Naive thymus-derived CD8-positive, alpha-beta T cell (primary cell): ENCODE measurements at regions not wholly inside any gene's neighbourhood (a gene's known extent, or its start where the extent isn't known, plus 50 kb on each side); places are given as distances from the start of the nearest gene placed in this dataset.
"Not testable (repeated sequence)": the region's sequence is repeated elsewhere in the genome, so short reads cannot be mapped to it uniquely, and the experiment has no call there.

ENCODE experiments used
- ATAC-seq, 2 donors: fragments of 150-1000 bp; cut with Tn5 transposase in 1 of 2; sonication (Bioruptor Pico), chemical (Tn5 transposase) in 1 of 2; 1 replicate in 1 of 2; 2 replicates in 1 of 2; pipeline ENCODE4 v1.10.0; 2021; ENCODE audit warnings: mild to moderate bottlenecking in 2 of 2, moderate library complexity in 2 of 2
- POLR2A ChIA-PET: fragments of 350-600 bp; sonication (Branson Sonifier 250); formaldehyde crosslinking; loops from one replicate; lab custom pipeline; 2021; ENCODE audit warnings: antibody characterized with exemption; lab: Charles Lee
- DNase-seq, 10 donors: peaks; one replicate each; pipeline versions ENCODE4 v3.0.0 to v3.0.0-alpha.2; 2020 to 2022
- H3K27ac Mint-ChIP-seq, 10 donors: one replicate each; pipeline ENCODE4 v1.8.0; 2020 to 2022; ENCODE audit warnings: mild to moderate bottlenecking in 10 of 10, mixed read lengths in 10 of 10, moderate library complexity in 4 of 10, inconsistent platforms in 1 of 10
- H3K27me3 Mint-ChIP-seq, 5 donors: one replicate each; pipeline ENCODE4 v1.8.0; 2021 to 2022; ENCODE audit warnings: mixed read lengths in 5 of 5
- H3K36me3 Mint-ChIP-seq, 3 donors: one replicate each; pipeline ENCODE4 v1.8.0; 2020 to 2022; ENCODE audit warnings: mixed read lengths in 3 of 3, mild to moderate bottlenecking in 2 of 3, inconsistent platforms in 1 of 3
- H3K4me1 Mint-ChIP-seq, 4 donors: one replicate each; pipeline ENCODE4 v1.8.0; 2021 to 2022; ENCODE audit warnings: mixed read lengths in 4 of 4
- H3K4me3 Mint-ChIP-seq, 10 donors: one replicate each; pipeline ENCODE4 v1.8.0; 2020 to 2022; ENCODE audit warnings: mild to moderate bottlenecking in 10 of 10, mixed read lengths in 10 of 10, moderate library complexity in 6 of 10, inconsistent platforms in 1 of 10
- H3K9me3 Mint-ChIP-seq, 9 donors: one replicate each; pipeline ENCODE4 v1.8.0; 2020 to 2022; ENCODE audit warnings: mixed read lengths in 9 of 9, mild to moderate bottlenecking in 3 of 9, inconsistent platforms in 1 of 9, moderate library complexity in 1 of 9

DNA sequence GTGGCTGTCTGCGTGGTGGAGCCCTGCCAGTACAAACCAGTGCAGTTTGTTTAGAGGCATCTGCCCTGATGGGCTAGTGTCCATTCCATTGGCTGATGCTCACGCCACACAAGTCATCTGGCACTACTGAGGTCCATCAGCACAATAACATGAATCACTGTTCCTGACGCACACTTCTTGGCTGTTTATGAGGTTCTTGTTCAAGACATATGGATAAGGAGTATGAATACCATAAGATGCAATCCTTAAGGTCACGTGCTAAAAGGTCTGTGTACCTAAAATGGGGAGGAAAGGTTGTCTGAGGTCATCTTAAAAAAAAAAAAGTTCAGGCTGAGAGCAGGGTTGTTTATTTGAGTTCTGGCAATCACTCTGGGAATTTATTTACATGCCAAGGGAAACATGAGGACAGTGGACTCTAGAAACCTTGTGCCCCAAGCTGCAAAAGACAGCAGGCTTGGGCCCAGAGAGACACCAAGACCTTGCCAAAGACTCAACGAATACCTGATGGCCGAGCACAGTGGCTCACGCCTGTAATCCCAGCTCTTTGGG lies 54.1 kb upstream of the SHLD1 start:
- ATAC-seq (no peak), DNase-seq (no peak)
- H3K9me3 Mint-ChIP-seq, result peaks cover 0 to 5% (median 2%) of the 10 kb centered on the region in 9 donors
- POLR2A ChIA-PET, result no interaction called here
- no peak overlapping the region for H3K4me3 Mint-ChIP-seq
- peak overlapping the region in 1 of 10 donors; percentile 67 for H3K27ac Mint-ChIP-seq
- peaks cover 0 to 4% (median 3%) of the 10 kb centered on the region in 3 donors for H3K36me3 Mint-ChIP-seq
- no peaks in the 10 kb centered on the region for H3K27me3 Mint-ChIP-seq
- H3K4me1 Mint-ChIP-seq, result peaks cover 3 to 7% (median 5%) of the 10 kb centered on the region in 4 donors

DNA sequence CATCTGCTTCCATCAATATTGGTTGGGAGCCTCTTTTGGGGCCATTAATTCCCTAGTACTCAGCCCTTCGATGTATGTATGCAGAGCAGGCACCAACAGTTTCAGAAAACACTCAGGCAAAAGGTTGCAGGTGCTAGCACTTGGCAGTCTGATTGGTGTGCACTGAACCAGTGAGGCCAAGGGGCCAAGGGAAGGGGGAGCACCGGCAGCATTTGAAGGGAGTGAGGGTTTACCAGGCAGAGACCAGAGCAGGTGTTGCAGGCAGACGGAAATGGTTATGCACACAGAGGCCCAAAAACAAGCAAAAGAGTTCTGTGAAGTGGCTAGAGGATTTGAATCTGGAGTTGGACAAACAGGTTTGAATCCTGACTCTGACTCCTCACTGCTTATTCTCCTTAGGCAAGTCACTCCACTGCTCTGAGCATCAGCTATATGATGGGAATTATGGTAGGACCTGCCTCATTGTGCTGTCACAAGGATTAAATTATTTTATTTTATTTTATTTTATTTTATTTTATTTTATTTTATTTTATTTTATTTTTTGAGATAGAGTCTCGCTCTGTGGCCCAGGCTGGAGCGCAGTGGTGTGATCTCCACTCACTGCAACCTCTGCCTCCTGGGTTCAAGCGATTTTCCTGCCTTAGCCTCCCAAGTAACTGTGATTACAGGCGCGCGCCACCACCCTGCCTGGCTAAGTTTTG lies 58.1 kb upstream of the SHLD1 start:
- H3K27me3 Mint-ChIP-seq, result no peaks in the 10 kb centered on the region
- POLR2A ChIA-PET, result interaction anchor here (1.0 kb wide), 1 partner anchor 58 kb away, joined by 3 read pairs; the partner anchor contains the start of gene SHLD1
- peak overlapping the region in 2 of 10 donors; percentile 19 to 28 for H3K4me3 Mint-ChIP-seq
- H3K9me3 Mint-ChIP-seq, result peaks cover 0 to 3% (median 0%) of the 10 kb centered on the region in 9 donors
- H3K36me3 Mint-ChIP-seq, result peaks cover 0 to 4% (median 3%) of the 10 kb centered on the region in 3 donors
- peak overlapping the region in 4 of 10 donors; percentile 35 to 84 (median 78) for H3K27ac Mint-ChIP-seq
- peak; percentile 49 to 73 for ATAC-seq
- DNase-seq, result peak in 3 of 10 donors; percentile 13 to 31 (median 14)
- H3K4me1 Mint-ChIP-seq, result peaks cover 3 to 23% (median 5%) of the 10 kb centered on the region in 4 donors

DNA sequence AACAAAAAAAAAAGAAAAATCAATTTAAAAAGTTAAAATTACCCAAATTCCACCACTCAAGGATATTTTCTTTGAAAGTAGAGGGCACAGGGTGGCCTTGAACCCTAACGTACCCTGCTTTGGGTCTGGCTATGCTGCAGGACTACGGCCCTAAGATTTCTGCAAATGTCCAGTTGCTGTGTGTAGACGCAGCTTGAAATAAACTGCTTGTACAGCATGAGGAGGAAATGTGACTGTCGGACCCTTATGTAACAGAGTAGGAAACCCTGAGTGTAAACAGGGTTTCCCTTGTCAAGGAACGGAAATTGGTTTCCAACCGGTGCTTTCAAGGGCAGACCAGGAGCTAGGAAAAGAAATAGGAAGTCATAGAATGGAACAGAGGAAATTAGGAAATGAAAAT lies 60.7 kb upstream of the SHLD1 start:
- no peaks in the 10 kb centered on the region for H3K36me3 Mint-ChIP-seq
- no peak for DNase-seq
- peaks cover 3 to 27% (median 5%) of the 10 kb centered on the region in 4 donors for H3K4me1 Mint-ChIP-seq
- no peaks in the 10 kb centered on the region for H3K27me3 Mint-ChIP-seq
- no peak for ATAC-seq
- peak overlapping the region in 2 of 10 donors; percentile 19 to 51 for H3K27ac Mint-ChIP-seq
- H3K4me3 Mint-ChIP-seq, result no peak overlapping the region
- POLR2A ChIA-PET, result no interaction called here
- no peaks in the 10 kb centered on the region for H3K9me3 Mint-ChIP-seq

DNA sequence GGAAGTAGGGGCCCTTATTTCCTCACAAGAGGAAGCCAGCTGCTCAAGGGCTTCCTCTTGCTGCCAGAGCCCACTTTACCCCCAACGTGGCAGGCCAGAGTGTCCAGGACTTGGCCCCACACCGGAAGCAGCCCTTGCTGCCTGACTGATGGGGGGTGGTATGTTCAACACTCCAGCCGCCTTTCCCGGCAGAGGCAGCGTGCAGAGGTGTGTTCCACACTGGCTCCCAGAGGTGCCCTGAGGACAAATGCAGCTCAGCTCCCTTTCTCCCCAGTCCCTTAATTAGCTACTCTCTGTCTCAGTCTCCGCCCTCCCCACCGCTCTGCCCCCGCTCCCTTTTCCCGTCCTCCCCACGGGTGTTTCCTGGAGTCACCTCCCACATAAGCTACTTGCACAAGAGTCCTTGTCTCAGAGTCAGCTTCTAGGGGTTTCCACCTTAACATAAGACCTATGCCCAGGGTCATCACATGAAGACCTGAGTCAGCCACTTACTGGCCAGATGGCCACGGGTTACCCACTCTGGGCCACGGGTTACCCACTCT lies 61.7 kb upstream of the SHLD1 start:
- no peaks in the 10 kb centered on the region for H3K9me3 Mint-ChIP-seq
- H3K27ac Mint-ChIP-seq, result peak overlapping the region in 3 of 10 donors; percentile 19 to 55 (median 48)

DNA sequence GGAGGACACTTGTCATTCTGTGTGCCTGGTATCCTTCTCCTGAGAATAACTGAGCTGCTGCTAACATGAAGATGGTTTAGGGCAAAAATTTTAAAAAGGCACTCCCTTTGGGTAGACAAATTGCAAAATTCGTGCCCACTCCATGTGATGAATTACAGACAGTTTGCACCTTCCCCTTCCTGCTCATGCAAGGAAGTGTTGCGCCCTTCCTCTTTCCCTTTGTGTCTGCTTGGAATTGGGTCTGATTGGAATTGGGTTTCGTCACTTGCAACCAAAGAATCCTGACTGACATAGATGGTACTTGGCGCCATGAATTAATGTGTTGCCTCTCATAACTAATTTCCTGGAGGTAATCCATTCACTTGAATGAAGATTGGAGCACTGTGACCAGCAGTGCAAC lies 62.3 kb upstream of the SHLD1 start:
- POLR2A ChIA-PET, result interaction anchor here (0.7 kb wide), 1 partner anchor 37 kb away, joined by 6 read pairs; no protein-coding TSS in a partner anchor
- DNase-seq, result no peak
- no peak for ATAC-seq
- no peaks in the 10 kb centered on the region for H3K27me3 Mint-ChIP-seq
- H3K36me3 Mint-ChIP-seq, result no peaks in the 10 kb centered on the region
- no peaks in the 10 kb centered on the region for H3K9me3 Mint-ChIP-seq
- H3K4me3 Mint-ChIP-seq, result no peak overlapping the region
- H3K27ac Mint-ChIP-seq, result peak overlapping the region in 1 of 10 donors; percentile 55
- peaks cover 3 to 27% (median 5%) of the 10 kb centered on the region in 4 donors for H3K4me1 Mint-ChIP-seq

More for the DNA sequence above, 61.7 kb upstream of the SHLD1 start:
- no peaks in the 10 kb centered on the region for H3K27me3 Mint-ChIP-seq
- no peak overlapping the region for H3K4me3 Mint-ChIP-seq
- POLR2A ChIA-PET, result no interaction called here
- DNase-seq, result no peak
- H3K4me1 Mint-ChIP-seq, result peaks cover 3 to 27% (median 5%) of the 10 kb centered on the region in 4 donors
- ATAC-seq, result no peak
- H3K36me3 Mint-ChIP-seq, result no peaks in the 10 kb centered on the region

DNA sequence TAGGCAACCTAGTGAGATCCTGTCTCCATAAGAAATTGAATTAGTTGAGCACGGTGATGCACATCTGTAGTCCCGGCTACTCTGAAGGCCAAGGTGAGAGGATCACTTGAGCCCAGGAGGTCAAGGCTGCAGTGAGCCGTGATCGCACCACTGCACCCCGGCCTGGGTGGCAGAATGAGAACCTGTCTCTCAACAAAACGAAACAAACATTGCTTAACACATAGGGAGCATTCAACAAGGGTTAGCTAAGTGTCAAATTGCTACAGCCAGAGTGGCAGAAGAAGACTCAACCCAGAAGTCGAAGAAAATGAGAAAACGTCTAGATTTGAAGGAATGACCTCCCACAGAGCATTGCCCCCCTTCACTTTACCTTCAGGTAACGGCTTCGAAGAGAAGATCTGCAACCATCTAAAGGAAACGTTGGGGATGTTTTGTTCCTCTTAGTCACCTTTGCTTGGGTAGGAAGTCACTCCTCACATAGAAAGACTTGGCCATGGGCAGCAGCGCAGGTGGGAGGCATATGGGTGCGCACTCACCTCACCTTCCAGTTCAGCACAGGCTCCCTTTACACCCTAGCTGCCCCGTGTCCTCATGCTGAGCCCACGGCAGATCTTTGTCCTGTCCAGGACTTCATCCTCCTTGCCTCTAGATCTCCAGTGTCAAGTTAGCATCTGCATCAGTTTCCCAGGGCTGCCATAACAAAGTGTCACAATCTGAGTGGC lies 63.7 kb upstream of the SHLD1 start:
- Mint-ChIP-seq H3K4me1 (peaks cover 0 to 21% (median under 1%) of the 10 kb centered on the region in 4 donors), H3K4me3 (no peak overlapping the region), H3K27me3 (no peaks in the 10 kb centered on the region), H3K27ac (peak overlapping the region in 5 of 10 donors; percentile 27 to 69 (median 31)), H3K9me3 (no peaks in the 10 kb centered on the region), H3K36me3 (no peaks in the 10 kb centered on the region)
- POLR2A ChIA-PET, result interaction anchor here (0.6 kb wide), 1 partner anchor 390 kb away, joined by 3 read pairs; no protein-coding TSS in a partner anchor
- DNase-seq, result no peak
- no peak for ATAC-seq

DNA sequence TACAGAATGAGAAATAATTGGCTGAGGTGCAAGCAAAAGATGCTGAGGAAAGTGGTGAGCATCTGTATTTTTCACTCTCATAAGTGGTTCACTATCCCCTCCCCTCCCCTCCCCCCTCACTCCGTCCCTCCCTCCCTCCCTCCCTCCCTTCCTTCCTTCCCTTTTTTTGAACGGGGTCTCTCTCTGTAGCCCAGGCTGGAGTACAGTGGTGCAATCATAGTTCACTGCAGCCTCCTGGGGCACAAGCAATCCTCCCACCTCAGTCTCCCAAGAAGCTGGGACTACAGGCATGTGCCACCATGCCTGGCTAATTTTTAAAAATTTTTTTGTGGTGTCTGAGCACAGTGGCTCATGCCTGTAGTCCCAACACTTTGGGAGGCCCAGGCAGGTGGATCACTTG lies 67.6 kb upstream of the SHLD1 start:
- H3K27ac Mint-ChIP-seq, ATAC-seq, H3K4me1 Mint-ChIP-seq, DNase-seq, POLR2A ChIA-PET, H3K36me3 Mint-ChIP-seq, H3K4me3 Mint-ChIP-seq, H3K27me3 Mint-ChIP-seq, H3K9me3 Mint-ChIP-seq: not testable (repeated sequence)

DNA sequence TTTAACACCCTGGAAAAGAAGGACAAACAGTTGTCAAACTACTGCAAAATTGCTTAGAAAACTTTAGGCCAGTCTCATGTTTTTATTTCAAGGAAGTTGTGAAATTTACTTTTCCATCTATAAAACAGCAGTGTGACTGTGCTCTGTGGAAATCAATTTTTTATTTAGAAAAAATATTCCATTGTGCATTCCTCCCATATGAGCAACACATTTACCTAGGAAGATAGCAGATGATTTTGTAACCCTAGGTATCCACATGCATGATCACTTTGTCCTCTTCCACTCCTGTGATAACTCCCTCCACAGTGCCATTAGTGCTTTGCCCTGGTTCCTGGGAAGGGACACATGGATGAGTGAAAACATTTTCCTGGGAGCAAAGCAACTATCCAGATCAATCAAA lies 69.4 kb upstream of the GPCPD1 start:
- peaks cover 0 to 7% (median 0%) of the 10 kb centered on the region in 4 donors for H3K4me1 Mint-ChIP-seq
- no peak for DNase-seq
- H3K9me3 Mint-ChIP-seq, result no peaks in the 10 kb centered on the region
- H3K36me3 Mint-ChIP-seq, result no peaks in the 10 kb centered on the region
- ATAC-seq, result no peak
- POLR2A ChIA-PET, result no interaction called here
- peak overlapping the region in 2 of 10 donors; percentile 28 to 52 for H3K27ac Mint-ChIP-seq
- H3K27me3 Mint-ChIP-seq, result no peaks in the 10 kb centered on the region
- no peak overlapping the region for H3K4me3 Mint-ChIP-seq

DNA sequence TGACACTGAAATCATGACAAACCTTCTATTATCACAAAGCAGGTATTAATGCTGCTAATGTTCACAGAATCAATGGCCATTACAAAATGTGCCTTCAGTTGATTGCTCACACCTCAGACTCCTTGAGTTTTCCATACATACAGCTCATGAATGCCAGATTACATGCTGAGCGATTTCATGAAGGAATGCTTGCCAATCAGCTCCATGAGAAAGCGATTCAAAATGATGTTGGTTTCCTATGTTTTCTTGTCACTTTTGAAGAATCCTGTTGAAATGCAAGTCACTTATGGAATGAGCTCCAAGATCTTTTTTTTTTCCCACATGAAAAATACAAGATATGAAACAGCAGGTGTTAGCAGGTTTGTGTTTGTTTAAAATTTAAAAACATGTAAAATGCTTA lies 68.0 kb upstream of the GPCPD1 start:
- H3K9me3 Mint-ChIP-seq, result no peaks in the 10 kb centered on the region
- no peaks in the 10 kb centered on the region for H3K27me3 Mint-ChIP-seq
- H3K4me1 Mint-ChIP-seq, result peaks cover 0 to 20% (median 5%) of the 10 kb centered on the region in 4 donors
- no peaks in the 10 kb centered on the region for H3K36me3 Mint-ChIP-seq
- H3K4me3 Mint-ChIP-seq, result no peak overlapping the region
- DNase-seq (no peak), ATAC-seq (no peak)
- POLR2A ChIA-PET, result interaction anchor here (0.7 kb wide), 1 partner anchor 72 kb away, joined by 7 read pairs; no protein-coding TSS in a partner anchor
- H3K27ac Mint-ChIP-seq, result no peak overlapping the region

DNA sequence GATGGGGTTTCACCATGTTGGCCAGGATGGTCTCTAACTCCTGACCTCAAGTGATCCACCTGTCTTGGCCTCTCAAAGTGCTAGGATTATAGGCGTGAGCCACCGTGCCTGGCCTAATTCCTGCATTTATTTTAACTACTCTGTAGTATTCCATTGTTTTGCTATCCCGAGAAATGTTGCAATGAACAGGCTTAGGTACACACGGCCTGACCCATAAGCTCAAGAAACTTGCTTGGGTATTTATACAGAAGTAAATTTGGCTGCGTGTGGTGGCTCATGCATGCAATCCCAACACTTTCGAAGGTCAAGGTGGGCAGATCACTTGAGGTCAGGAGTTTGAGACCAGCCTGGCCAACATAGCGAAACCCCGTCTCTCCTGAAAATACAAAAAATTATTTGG lies 67.1 kb upstream of the GPCPD1 start:
- H3K9me3 Mint-ChIP-seq, H3K27ac Mint-ChIP-seq, H3K27me3 Mint-ChIP-seq, H3K4me3 Mint-ChIP-seq, ATAC-seq, DNase-seq, POLR2A ChIA-PET, H3K36me3 Mint-ChIP-seq: not testable (repeated sequence)
- H3K4me1 Mint-ChIP-seq, result peaks cover 0 to 20% (median 5%) of the 10 kb centered on the region in 4 donors

DNA sequence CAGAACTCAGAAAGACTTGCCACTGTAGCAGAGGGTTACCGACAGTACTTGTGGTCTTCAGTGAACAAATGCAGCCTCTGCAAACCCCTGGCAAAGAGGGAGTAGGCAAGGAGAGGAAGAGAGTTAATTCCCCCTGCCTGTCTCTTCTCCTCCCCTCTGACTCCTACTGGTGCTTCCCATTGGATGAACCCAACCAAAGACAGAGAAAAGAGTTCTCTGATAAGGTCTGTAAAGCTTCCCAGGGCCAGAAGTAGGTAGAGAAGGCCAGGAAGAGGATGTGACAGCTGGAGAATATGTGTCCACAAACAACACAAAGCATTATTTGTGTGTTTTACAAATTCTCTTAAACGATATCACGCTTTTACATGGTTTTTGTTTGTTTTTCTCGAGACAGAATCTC lies 66.6 kb upstream of the GPCPD1 start:
- no peak for ATAC-seq
- no peak for DNase-seq
- Mint-ChIP-seq H3K9me3 (no peaks in the 10 kb centered on the region), H3K27me3 (no peaks in the 10 kb centered on the region), H3K27ac (peak overlapping the region in 1 of 10 donors; percentile 27), H3K4me3 (no peak overlapping the region), H3K4me1 (peaks cover 0 to 20% (median 5%) of the 10 kb centered on the region in 4 donors), H3K36me3 (no peaks in the 10 kb centered on the region)
- POLR2A ChIA-PET, result no interaction called here
